GM13976 (cell line): ENCODE measurements at regions not wholly inside any gene's neighbourhood (a gene's known extent, or its start where the extent isn't known, plus 50 kb on each side); places are given as distances from the start of the nearest gene placed in this dataset.

ENCODE experiments used
- DNase-seq: peaks from one replicate; pipeline ENCODE4 v3.0.0; 2012; ENCODE audit warnings: low spot score
- CTCF ChIP-seq: IDR thresholded peaks from 2 replicates; pipeline ENCODE4 v1.5.1; 2012; ENCODE audit warnings: borderline replicate concordance, mild to moderate bottlenecking; ENCODE audit not compliant: insufficient read depth; ENCODE audit errors: extremely low read depth, missing control alignments, control extremely low read depth
- in situ Hi-C: fragments of 300-500 bp; cut with MboI; formaldehyde crosslinking; loops from one replicate; pipeline ENCODE4 v1.12.0; 2022; ENCODE audit warnings: low sequenced_read_pairs, mixed read lengths, inconsistent platforms; ENCODE audit not compliant: unreplicated experiment

- DNase-seq: no peak
- in situ Hi-C loops: no loop called here
- TF ChIP-seq CTCF: no peak
These were observed 1049.5 kb upstream of the EPHA7 start for GRCh38 chr6:94468830-94469229.

GRCh38 chr6:94464018-94464510 lies 1044.7 kb upstream of the EPHA7 start:
- no peak for TF ChIP-seq CTCF
- DNase-seq: no peak
- in situ Hi-C loops: no loop called here

- in situ Hi-C loops: no loop called here
- no peak for TF ChIP-seq CTCF
These were observed 1043.9 kb upstream of the EPHA7 start for GRCh38 chr6:94463306-94463705.

GRCh38 chr6:94462231-94462630 lies 1042.9 kb upstream of the EPHA7 start:
- DNase-seq: no peak
- no peak for TF ChIP-seq CTCF
- in situ Hi-C loops: no loop called here

More at GRCh38 chr6:94463306-94463705, 1043.9 kb upstream of the EPHA7 start:
- no peak for DNase-seq

- no peak for TF ChIP-seq CTCF
- DNase-seq: no peak
- in situ Hi-C loops: no loop called here
These were observed 1036.9 kb upstream of the EPHA7 start for GRCh38 chr6:94456266-94456665.

- TF ChIP-seq CTCF: no peak
- DNase-seq: no peak
- in situ Hi-C loops: no loop called here
These were observed 1034.9 kb upstream of the EPHA7 start for GRCh38 chr6:94454231-94454630.

- DNase-seq: no peak
- TF ChIP-seq CTCF: no peak
- in situ Hi-C loops: no loop called here
These were observed 1026.8 kb upstream of the EPHA7 start for GRCh38 chr6:94446120-94446519.
